ENCODE measurements at regions not wholly inside any gene's neighbourhood (a gene's known extent, or its start where the extent isn't known, plus 50 kb on each side); places are given as distances from the start of the nearest gene placed in this dataset.

DNA sequence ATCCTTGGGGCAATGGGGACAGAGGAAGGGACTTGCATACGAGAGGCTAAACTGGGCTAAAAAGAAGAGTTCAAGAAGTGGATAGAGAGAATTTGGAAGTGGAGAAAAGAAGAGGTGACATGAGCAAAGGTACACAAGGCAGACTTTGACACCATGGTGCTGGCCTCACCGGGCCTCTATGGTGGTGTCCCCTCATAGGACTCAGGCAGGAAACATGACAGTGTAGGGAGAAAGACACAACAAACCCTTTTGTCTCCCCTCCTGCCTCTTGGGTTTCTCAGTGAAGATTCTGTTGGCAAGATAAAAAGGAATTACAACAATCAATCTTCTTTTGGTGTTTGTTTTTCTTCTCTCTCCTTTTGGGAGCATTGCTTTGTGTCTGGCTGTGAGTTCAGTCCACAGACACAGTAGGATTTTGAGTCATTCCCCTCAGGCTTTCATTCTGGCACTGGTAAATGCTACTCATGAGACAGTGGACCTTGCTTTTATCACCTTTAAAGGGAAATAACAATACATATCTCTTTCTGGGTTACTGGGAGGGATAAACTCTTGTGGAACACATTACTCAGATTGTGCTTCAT is 827.7 kb downstream of the TNS3 start:
- DNase-seq (ENCODE audit: low read depth), result peak; percentile 74

DNA sequence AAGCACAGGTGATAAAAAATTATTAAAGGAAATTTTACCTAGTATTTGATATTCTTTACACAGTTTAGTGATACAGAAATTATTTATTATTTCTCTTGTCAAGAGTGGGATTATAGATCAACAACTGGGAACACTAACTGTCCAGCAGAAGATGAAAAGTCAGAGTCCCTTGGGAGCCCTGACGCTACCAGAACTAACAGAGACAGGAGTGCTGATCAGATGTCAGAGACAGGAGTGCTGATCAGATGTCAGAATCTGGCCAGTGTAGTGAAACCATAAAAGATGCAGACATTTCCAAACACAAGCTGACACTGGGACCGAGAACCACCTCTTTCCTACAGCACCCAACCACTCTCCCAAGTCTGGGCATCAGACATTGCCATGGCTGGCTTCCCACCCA is 828.2 kb downstream of the TNS3 start:
- no peak for DNase-seq (ENCODE audit: low read depth)

DNA sequence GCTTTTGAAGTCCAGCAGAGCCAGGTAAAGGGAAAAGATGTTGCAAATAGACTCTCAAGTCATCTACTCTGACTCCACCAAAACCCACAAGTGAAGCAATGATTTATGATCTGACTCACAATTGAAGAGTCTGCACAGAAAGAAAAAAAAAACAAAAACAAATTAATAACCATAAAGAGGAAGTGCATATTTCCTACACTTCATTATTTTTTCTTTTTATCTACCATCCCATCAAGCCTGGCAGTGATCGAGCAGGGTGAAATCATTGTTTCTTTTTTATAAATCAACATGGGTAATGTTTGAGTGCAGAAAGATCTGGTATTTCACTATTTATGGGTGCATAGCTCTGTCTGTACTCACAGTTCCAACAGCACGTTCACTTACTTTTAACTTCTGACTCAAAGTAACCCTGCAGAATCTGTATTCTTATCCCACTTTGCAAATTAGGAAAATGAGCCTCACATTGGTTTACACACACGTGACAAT is 829.0 kb downstream of the TNS3 start:
- DNase-seq (ENCODE audit: low read depth), result peak; percentile 89

DNA sequence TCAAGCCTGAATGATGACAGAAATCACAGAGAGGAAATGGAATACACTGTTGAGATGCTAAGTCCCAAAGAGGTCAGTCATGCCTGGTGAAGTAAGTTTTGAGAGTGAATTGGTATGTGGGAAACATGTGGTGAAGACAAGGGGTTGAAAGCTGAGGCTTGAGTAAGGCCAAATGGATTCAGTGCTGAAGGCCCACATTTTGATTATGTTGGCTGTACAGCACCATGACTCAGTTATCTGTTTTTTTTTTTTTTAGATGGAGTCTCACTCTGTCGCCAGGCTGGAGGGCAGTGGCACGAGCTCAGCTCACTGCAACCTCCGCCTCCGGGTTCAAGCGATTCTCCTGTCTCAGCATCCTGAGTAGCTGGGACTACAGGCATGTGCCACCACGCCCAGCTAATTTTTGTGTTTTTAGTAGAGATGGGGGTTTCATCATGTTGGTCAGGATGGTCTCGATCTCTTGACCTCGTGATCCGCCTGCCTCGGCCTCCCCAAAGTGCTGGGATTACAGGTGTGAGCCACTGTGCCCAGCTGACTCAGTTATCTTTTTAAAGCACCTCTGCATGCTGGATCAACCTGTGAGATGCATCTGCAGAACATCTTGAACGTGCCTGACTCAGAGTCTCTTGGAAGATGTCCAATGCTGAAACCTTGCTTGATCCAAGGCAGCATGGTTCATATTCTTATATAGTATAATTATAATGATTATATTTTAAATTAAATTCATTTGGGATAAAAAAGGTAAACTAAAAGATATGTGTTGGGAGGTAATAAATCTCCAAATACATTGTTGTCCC is 829.8 kb downstream of the TNS3 start:
- DNase-seq (ENCODE audit: low read depth), result peak; percentile 74

DNA sequence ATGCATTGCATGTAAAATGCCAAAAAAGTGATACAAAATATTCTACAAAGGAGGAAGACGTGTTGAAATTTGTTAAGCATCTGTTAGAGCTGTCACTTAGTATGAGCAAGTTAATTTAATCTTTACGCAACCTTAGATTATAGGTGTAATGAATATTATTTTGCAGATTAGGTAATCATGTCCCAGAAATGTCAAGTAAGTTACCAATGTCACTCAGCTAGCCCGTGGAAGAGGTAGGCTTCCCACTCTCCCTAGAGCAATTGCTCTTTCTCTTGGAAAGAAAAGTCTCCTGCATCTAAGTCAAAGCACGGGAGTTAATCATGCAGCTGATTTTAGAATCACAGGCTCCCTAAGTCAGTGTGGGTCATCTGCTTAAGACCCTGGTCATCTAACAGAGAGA is 830.4 kb upstream of the IGFBP3 start:
- no peak for DNase-seq (ENCODE audit: low read depth)

DNA sequence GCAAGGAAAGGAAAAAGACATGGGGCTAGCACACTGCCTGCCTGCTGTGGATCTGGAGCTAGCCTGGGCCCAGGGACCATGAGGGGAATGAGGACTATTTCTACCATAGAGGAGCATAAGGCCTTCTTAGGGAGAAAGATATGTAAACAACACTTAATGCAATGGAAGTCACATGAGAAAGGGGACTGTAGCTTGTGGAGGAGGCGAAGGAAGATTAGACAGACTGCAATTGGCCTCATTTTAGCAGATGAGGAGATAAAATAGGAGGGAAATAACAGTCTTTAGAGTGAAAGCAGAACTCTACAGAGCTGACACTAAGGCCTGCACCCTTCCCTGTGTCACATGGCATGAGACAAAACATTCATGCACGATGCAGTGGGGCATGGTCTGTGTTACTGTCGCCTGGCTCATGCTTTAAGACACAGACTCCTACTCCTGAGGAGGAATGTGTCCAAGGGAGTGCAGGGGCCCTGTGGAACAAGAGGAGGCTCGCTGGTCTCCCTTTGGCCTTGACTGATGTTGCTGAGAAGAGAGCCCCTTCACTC is 829.3 kb upstream of the IGFBP3 start:
- no peak for DNase-seq (ENCODE audit: low read depth)

DNA sequence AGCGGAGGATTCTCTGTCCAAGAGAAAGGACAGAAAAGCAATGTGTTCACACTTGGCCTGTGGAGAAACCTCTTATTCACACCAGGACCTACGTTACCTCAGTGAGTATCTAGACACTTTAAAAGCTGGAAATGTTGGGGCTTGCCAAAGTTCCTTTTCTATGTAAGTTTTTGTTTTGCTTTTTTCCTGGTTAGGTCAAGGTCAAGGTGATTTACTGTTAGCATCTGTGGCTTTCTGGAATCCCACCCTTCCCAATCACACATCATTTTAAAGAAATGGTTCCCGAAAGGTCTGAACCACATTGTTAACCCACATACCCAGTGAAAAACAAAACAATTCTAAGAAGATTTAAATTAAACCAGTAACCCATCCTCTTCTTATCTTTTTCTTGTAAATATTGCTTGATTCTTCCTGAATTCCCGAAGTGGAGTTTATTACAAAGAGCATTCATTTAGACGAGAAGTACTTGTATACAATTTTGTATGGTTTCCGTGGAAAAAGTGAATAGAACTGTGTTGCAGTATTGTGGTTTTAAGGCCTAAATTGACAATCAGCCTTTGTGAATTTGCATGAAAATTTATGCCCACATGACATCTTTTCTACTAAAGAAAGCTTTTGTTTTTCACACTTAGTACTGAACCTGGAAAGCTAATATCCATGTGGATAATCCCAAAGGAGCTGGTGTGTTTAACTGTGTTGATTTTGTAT is 827.0 kb upstream of the IGFBP3 start:
- DNase-seq (ENCODE audit: low read depth), result no peak

DNA sequence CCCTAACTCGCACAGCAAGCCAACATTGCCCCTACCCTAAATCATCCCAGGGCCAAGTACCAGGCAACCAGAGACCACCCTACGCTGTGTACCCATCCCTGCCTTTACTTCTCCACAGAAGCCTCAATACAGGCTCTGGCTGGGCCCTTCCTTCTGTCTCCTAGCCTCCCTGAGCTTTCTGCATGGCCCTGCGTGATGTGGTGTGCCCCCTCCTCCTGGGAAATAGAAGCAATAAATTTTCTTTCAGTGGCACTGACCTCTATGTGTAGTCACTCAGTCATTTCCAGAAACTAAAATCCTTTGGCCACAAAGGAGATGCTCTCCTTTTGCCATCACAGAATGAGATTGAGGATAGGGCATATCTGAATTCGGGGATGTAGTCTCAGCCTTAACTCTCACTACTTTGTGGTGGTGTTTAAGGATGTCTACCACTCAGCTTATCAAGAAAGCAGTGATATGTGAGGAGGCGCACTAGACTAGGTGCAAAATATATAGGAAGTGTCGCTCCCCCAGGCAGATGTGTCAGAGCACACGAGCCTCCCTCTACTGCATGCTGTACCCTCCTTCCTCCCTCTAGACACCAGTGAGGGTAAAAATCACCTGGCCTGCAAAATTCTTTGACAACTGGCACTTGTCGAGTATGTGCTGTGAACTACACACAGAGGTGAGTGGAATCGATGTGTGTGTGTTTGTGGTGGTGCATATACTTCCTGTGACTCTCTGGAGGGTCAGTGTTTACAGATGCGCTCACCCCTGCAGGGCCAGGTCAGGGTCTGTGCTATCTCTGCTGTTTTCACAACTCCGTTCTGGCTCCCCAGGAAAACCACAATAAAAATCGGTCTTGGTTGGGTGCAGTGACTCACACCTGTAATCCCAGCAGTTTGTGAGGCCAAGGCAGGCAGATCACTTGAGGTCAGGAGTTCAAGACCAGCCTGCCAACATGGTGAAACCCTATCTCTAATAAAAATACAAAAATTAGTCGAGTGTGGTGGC is 825.9 kb upstream of the IGFBP3 start:
- no peak for DNase-seq (ENCODE audit: low read depth)

DNA sequence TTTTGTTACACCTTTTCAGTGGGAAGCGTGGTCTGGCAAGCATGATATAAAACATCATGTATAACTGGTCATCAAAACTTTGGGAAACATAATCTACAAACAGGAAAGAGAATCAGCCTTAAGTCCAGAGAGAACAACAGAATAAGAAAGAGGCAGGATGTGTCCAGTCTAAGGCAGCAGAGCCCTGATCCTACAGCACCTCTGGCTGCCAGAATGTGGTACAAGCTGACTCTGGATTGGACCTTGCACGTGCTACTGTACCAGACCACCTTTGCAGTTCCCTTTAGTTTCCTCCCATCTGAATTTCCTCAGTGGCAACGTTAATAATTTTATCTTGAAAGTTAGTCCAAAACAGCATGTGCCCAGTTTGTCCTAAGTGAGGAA is 824.6 kb upstream of the IGFBP3 start:
- no peak for DNase-seq (ENCODE audit: low read depth)

DNA sequence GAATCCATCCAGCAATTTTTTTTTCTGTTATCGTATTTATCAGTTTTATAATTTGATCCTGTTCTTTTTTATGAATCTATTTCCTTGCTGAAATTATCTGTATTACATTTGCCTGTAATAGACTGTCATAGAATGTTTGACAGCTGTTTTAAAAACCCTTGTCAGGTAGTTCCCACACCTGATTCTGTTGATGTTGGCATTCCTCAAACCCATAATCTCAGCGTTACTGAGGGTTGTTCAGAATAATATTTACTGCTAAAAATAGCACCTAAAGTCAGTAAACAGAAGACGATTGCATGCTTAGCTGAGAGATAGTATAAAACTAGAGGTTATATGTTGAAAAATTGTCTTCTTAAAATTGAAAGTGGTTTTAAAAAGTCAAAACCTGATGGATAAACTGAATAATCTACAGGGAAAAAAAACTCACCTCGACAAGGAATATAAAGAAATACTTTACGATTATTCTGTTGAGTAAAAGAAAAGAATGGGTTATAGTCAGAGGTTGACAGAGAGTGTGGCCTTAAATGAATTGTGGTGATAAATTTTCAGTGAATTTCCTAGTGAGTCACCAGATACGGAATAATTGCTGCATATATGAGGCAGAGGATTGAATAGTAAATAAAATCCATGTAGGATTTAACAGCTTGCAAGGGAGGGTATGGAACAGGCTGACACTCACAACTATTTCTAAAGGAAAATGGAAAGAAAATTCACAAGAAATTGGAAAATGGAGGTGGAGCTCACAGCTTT is 824.1 kb upstream of the IGFBP3 start:
- DNase-seq (ENCODE audit: low read depth), result no peak

DNA sequence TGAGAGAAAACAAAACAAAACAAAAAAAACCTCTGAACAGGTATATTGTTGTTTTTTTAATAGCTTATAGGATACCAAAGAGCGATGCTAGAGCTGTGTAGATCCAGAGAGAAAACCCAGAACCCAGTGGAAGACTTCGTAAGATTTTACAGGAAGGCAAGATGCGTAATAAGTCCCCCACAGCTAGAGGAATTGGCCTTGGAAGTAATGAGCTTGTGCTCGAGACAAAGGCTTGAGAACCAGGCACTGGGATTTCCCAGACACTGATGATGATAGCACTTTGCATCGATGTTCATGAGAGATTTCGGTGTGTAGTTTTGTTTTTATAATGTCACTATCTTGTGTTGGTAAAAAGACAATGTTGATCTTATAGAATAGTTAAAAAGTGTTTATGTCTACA is 821.5 kb upstream of the IGFBP3 start:
- no peak for DNase-seq (ENCODE audit: low read depth)

DNA sequence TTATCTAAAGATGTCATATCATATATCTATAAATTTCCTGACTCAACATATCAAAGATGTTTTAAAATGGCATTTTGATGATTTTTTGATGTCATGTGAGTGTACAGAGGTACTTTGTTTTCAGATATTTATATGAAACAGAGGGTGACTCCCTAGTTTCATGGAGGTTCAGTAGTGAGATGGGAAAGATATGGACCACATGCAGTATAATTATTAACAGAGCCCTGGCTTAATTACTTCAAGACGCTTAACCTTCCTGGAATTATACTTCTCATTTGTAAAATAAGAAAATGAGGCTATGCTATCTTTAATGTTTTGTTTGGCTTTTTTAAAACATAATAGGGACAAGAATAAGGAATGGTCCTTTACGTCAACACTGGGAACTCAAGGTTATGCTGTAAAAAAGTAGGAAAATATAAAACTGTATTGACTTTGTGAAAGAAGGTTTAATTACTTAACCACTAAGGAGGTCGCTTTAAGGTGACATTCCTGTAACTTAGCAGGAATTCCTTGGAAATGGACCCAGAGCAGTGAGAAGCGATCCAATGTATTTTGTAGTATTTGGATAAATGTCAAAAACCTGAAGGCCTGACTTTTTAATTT is 821.0 kb upstream of the IGFBP3 start:
- DNase-seq (ENCODE audit: low read depth), result peak; percentile 56

DNA sequence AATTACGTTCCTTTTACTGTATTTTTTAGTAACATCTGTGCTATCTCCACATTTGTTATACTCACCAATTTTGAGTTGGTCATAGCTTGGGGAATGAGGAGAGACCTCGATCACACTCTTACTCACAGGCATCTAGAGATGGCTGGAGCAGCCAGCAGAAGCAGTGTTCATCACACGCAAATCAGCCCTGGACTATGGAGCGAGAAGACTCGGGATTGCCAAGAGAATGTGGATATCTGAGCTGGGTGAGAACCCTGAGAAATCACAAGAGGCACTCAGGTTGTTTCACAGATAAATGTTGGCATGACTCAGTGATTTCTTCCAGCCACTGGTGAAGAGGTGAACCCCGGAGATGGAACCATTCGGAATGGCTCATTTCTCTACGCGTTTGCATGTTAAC is 820.1 kb upstream of the IGFBP3 start:
- DNase-seq (ENCODE audit: low read depth), result no peak

DNA sequence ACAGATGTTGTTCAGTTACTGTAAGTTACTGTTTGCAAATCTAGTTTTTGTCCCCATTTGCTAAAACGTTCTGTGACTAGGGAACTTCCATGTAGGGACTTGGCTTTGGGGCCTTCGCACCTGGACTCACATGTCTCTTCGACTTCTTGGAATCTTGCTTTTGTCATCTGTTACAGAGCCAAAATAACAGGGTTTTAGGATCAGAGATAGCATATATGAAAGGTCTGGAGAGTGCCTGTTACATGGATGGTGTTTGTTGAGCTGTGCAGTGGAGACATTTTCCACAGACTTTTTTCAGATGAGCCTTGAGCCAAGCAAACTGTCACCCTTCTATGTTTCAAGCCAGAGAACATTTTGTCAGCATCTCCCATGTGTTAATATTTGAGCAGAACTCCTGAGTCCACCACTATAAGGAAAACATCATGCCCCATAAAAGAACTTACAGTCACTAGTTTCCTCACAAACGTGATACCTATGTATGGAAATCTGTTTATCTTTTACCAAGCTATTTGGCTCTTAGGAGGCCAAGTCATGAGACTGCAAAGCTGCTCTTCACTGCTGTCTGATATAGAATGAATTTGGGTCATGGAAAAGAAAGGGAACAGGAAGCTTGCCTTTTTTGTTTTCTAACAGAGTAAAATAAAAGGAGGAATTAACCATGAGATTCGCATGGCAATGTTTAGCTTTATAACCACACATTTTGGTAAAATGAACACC is 818.6 kb upstream of the IGFBP3 start:
- DNase-seq (ENCODE audit: low read depth), result no peak

DNA sequence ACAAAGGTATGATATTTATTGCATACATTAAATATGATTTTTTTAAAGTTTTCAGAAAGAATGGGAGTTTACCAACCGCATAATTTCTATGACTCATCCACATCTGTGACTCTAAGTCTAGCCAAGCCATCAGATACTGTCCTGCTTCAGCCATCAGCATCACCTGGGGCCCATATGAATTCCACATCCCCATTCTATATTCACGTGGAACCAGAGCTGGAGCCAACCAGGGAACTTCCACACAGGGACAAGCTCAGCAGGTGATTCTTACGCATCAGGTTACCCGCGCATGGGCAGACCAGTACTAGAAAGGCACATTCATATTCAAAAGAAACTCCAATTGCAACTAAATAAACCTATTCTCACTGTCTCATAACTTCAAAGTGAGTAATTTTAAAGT is 817.7 kb upstream of the IGFBP3 start:
- no peak for DNase-seq (ENCODE audit: low read depth)

DNA sequence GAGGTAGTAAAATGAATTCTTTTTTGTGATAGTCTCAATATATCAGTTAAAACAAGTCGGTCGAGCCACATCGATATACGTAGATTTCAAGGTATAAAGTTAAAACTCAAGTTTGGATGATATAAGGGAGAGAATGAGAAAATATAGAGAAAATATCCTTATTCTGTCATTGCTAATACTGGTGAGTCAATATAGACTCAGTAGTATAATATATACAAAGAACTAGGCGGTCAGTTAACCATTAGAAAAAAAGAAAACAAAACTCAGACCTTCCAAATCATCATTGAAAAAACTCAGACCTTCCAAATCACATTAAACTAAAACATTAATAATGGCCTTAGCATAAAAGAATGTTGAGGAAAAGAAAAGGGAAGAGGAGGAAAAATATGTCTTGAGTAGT is 817.1 kb upstream of the IGFBP3 start:
- DNase-seq (ENCODE audit: low read depth), result no peak

DNA sequence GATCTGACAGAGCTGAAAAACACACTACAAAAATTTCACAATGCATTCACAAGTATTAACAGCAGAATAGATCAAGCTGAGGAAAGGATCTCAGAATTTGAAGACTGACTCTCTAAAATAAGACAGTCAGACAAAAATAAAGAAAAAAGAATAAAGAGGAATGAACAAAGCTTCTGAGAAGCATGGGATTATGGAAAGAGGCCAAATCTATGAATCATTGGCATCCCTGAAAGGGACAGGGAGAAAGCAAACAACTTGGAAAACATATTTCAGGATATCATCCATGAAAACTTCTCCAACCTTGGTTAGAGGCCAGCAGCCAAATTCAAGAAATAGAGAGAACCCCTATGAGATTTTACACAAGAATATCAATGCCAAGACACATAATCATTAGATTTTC is 804.8 kb upstream of the IGFBP3 start:
- no peak for DNase-seq (ENCODE audit: low read depth)

DNA sequence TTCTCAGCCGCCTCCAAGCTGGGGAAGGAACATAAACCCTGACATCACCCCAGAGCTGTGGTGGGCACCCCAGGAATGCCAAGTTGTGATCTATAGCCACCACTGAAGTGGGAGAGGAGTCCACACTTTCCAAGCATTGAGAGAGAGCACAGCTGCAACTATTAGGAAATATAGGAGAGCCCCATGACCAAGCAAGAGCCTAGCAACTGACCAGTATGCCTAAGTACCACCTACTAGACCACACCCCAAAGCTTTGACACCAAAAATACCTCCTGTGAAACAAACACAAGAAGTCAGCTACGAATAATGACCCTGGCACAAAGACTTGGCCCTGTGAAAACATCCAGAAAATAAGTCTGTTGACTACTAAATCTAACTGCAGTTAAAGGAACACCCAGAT is 804.1 kb upstream of the IGFBP3 start:
- no peak for DNase-seq (ENCODE audit: low read depth)

DNA sequence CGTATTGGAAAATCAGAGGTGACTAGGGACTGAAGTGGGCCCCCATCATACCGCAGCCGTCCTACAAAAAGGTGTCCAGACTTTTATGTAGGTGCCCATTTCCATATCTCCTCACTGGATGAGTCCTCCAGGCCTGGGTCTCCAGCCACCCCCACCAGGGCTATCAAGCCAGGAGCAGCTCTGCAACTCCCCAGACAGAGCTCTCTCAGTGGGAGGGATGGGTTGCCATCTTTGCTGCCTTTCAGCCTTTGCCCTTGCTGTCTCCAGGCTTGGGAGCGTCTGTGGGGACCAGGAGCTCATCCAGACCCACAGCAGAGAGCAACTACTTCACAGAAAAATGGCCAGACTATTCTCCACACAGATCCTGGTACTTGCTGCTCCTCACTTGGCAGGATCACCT is 802.7 kb upstream of the IGFBP3 start:
- no peak for DNase-seq (ENCODE audit: low read depth)

DNA sequence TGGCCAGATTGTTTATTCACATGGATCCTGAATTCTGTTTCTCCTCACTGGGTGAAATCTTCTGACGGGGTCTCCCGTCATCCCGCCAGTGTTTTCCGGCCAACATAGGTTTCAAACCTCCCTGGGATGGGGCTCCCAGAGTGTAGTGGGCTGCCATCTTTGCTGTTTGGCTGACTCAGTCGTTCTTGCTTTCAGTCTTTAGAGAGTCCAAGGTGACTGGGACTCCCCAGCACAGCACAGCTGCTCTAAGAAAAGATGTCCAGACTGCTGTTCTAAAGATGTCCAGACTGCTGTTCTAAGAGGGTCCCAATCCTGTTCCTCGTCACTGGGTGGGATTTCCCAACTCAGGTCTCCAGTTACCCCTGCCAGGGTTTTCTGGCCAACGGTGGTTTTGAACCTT is 801.9 kb upstream of the IGFBP3 start:
- no peak for DNase-seq (ENCODE audit: low read depth)
